H9 (cell line): ENCODE measurements at regions not wholly inside any gene's neighbourhood (a gene's known extent, or its start where the extent isn't known, plus 50 kb on each side); places are given as distances from the start of the nearest gene placed in this dataset.

Experiments
- DNase-seq: peaks from one replicate; pipeline ENCODE4 v3.0.0-alpha.2; 2017
- H2AFZ ChIP-seq: one replicate; pipeline ENCODE4 v1.6.1; 2013; ENCODE audit warnings: mild to moderate bottlenecking, low read length, control low read depth, moderate library complexity
- H2AK5ac ChIP-seq: 2 replicates; pipeline ENCODE4 v1.6.1; 2013; ENCODE audit warnings: low read length, control low read depth, mixed read lengths; ENCODE audit not compliant: insufficient read length
- H2BK120ac ChIP-seq: one replicate; pipeline ENCODE4 v1.6.1; 2013; ENCODE audit warnings: low read depth, mild to moderate bottlenecking, low read length, control low read depth, inconsistent platforms; ENCODE audit not compliant: poor library complexity, severe bottlenecking
- H2BK12ac ChIP-seq: 2 replicates; pipeline ENCODE4 v1.6.1; 2013; ENCODE audit warnings: low read length, control low read depth, mixed read lengths, low read depth; ENCODE audit not compliant: insufficient read length
- H2BK15ac ChIP-seq: 2 replicates; pipeline ENCODE4 v1.6.1; 2013; ENCODE audit warnings: low read depth, low read length, control low read depth
- H2BK20ac ChIP-seq: one replicate; pipeline ENCODE4 v1.6.1; 2013; ENCODE audit warnings: low read depth, mild to moderate bottlenecking, low read length, control low read depth, inconsistent platforms; ENCODE audit not compliant: poor library complexity, severe bottlenecking
- H2BK5ac ChIP-seq: 2 replicates; pipeline ENCODE4 v1.6.1; 2013; ENCODE audit warnings: low read length, control low read depth, mixed read lengths; ENCODE audit not compliant: insufficient read length
- H3K14ac ChIP-seq: 2 replicates; pipeline ENCODE4 v1.6.1; 2013; ENCODE audit warnings: low read length, control low read depth; ENCODE audit not compliant: insufficient read depth
- H3K18ac ChIP-seq: 2 replicates; pipeline ENCODE4 v1.6.1; 2013; ENCODE audit warnings: low read depth, mild to moderate bottlenecking, mixed read lengths, low read length, control low read depth; ENCODE audit not compliant: insufficient read length
- H3K23ac ChIP-seq: 2 replicates; pipeline ENCODE4 v1.6.1; 2013; ENCODE audit warnings: low read length, control low read depth, mixed read lengths, low read depth; ENCODE audit not compliant: insufficient read length
- H3K23me2 ChIP-seq: 2 replicates; pipeline ENCODE4 v1.6.1; 2013; ENCODE audit warnings: low read depth, mild to moderate bottlenecking, mixed read lengths, low read length, control low read depth; ENCODE audit not compliant: insufficient read length, poor library complexity, severe bottlenecking
- H3K27ac ChIP-seq: 2 replicates; pipeline ENCODE4 v1.5.1; 2013; ENCODE audit warnings: low read length, control low read depth, mixed read lengths, low read depth; ENCODE audit not compliant: insufficient read length
- H3K27me3 ChIP-seq: 2 replicates; pipeline ENCODE4 v1.6.1; 2013; ENCODE audit warnings: low read length, control low read depth, inconsistent platforms; ENCODE audit not compliant: insufficient read depth
- H3K4ac ChIP-seq: 2 replicates; pipeline ENCODE4 v1.6.1; 2013; ENCODE audit warnings: low read depth, mild to moderate bottlenecking, control low read depth, inconsistent platforms, low read length, moderate library complexity
- H3K4me1 ChIP-seq: 2 replicates; pipeline ENCODE4 v1.6.1; 2013; ENCODE audit warnings: low read length, control low read depth, inconsistent platforms; ENCODE audit not compliant: insufficient read depth
- H3K4me2 ChIP-seq: 2 replicates; pipeline ENCODE4 v1.6.1; 2013; ENCODE audit warnings: low read length, control low read depth, mixed read lengths; ENCODE audit not compliant: insufficient read length, insufficient read depth
- H3K56ac ChIP-seq: 2 replicates; pipeline ENCODE4 v1.6.1; 2013; ENCODE audit warnings: low read depth, mild to moderate bottlenecking, mixed read lengths, low read length, control low read depth; ENCODE audit not compliant: insufficient read length
- H3K79me1 ChIP-seq: 2 replicates; pipeline ENCODE4 v1.6.1; 2013; ENCODE audit warnings: low read depth, mild to moderate bottlenecking, moderate library complexity, low read length, control low read depth, inconsistent platforms; ENCODE audit not compliant: insufficient read depth, poor library complexity, severe bottlenecking
- H3K79me2 ChIP-seq: 2 replicates; pipeline ENCODE4 v1.6.1; 2013; ENCODE audit warnings: low read length, control low read depth, inconsistent platforms; ENCODE audit not compliant: insufficient read depth
- H3K9ac ChIP-seq: 2 replicates; pipeline ENCODE4 v1.6.1; 2013; ENCODE audit warnings: low read length, control low read depth, mixed read lengths; ENCODE audit not compliant: insufficient read length; ENCODE audit errors: extremely low read depth
- H3K9me3 ChIP-seq: one replicate; pipeline ENCODE4 v1.6.1; 2013; ENCODE audit warnings: low read depth, low read length, inconsistent platforms; ENCODE audit not compliant: control insufficient read depth
- H3T11ph ChIP-seq: one replicate; pipeline ENCODE4 v1.6.1; 2013; ENCODE audit warnings: mild to moderate bottlenecking, low read length, control low read depth, inconsistent platforms
- H4K20me1 ChIP-seq: one replicate; pipeline ENCODE4 v1.6.1; 2013; ENCODE audit not compliant: control insufficient read depth, insufficient read length, insufficient read depth
- H4K5ac ChIP-seq: 2 replicates; pipeline ENCODE4 v1.6.1; 2013; ENCODE audit warnings: low read depth, mild to moderate bottlenecking, mixed read lengths, low read length, control low read depth; ENCODE audit not compliant: insufficient read length
- H4K8ac ChIP-seq: replicated peaks from 2 replicates; pipeline ENCODE4 v1.6.1; 2013; ENCODE audit warnings: low read length, control low read depth, mixed read lengths, low read depth; ENCODE audit not compliant: insufficient read length
- H4K91ac ChIP-seq: 2 replicates; pipeline ENCODE4 v1.6.1; 2013; ENCODE audit warnings: low read depth, mild to moderate bottlenecking, moderate library complexity, mixed read lengths, low read length, control low read depth; ENCODE audit not compliant: insufficient read length
- H3K27ac Mint-ChIP-seq, 3 experiments: 2 replicates in 2 of 3; 3 replicates in 1 of 3; pipeline ENCODE4 v1.8.0; 2020 to 2021; ENCODE audit warnings: mixed read lengths in 3 of 3, mild to moderate bottlenecking in 1 of 3, moderate library complexity in 1 of 3
- H3K27me3 Mint-ChIP-seq: 2 replicates; pipeline ENCODE4 v1.8.0; 2021; ENCODE audit warnings: low read depth, mild to moderate bottlenecking, moderate library complexity, mixed read lengths
- H3K36me3 Mint-ChIP-seq, 3 experiments: 2 replicates in 2 of 3; 3 replicates in 1 of 3; pipeline ENCODE4 v1.8.0; 2020 to 2021; ENCODE audit warnings: low read depth in 3 of 3, mixed read lengths in 3 of 3; ENCODE audit not compliant: insufficient read depth in 1 of 3
- H3K4me1 Mint-ChIP-seq, 2 experiments: 2 replicates each; pipeline ENCODE4 v1.8.0; 2020; ENCODE audit warnings: mixed read lengths in 2 of 2
- H3K4me3 Mint-ChIP-seq, 2 experiments: 2 replicates in 1 of 2; 3 replicates in 1 of 2; pipeline ENCODE4 v1.8.0; 2020 to 2021; ENCODE audit warnings: mild to moderate bottlenecking in 2 of 2, mixed read lengths in 2 of 2, moderate library complexity in 1 of 2
- H3K9me3 Mint-ChIP-seq, 2 experiments: 2 replicates in 1 of 2; 3 replicates in 1 of 2; pipeline ENCODE4 v1.8.0; 2020; ENCODE audit warnings: mild to moderate bottlenecking in 2 of 2, mixed read lengths in 2 of 2, moderate library complexity in 1 of 2
- WGBS: extraction: QIAGEN DNeasy Blood & Tissue Kit; methylation state at CpG from one replicate; pipeline ENCODE4 v1.1.7; 2013; ENCODE audit warnings: missing lambda C conversion rate, low lambda C conversion rate, mixed read lengths; ENCODE audit not compliant: insufficient read length; ENCODE audit errors: extremely low coverage; 5-methylcytosine and 5-hydroxymethylcytosine counted together
- TF ChIP-seq, protein P1 (sequence below): fragments of 200-600 bp; sonication (generic); conservative IDR thresholded peaks from 3 replicates; pipeline ENCODE4 v1.8.0; 2021; ENCODE audit warnings: antibody characterized with exemption, mild to moderate bottlenecking

DNA sequence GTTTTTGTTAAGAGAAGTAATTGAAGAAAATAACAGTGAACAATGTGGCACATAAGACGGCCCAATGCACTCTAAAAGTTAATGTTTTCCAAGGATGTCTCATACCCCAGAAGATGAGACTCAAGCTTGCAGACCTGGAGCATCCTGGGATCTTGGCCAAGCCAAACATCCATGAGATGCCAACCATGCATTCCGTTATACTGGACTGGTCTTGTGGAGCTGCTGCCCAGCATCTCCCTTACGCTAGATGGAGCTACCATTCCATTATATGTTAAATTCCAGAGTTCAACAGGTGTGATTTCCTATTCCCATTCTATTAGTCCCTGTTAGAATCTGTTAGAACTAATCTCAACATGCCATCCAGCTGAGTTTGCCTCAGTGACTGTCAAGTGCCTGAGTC lies 181.8 kb downstream of the PDCD6IP start:
- Mint-ChIP-seq H3K27me3 (no peaks in the 10 kb centered on the region; the same call in 1 of the 2 replicates), H3K36me3 (no peaks in the 10 kb centered on the region; a peak in 1 of 7 replicates), H3K9me3 (peaks cover 0 to 7% of the 10 kb centered on the region in 2 experiments; a peak in 3 of 5 replicates), H3K4me3 (no peak overlapping the region), H3K27ac (no peak overlapping the region), H3K4me1 (no peaks in the 10 kb centered on the region)
- no peak overlapping the region for H2BK20ac ChIP-seq
- H2BK15ac ChIP-seq = no peak overlapping the region
- H4K8ac ChIP-seq = no peak overlapping the region
- no peak overlapping the region for H3K18ac ChIP-seq
- no peaks in the 10 kb centered on the region for H3K23me2 ChIP-seq
- no peak overlapping the region for H4K5ac ChIP-seq
- H4K91ac ChIP-seq = no peak overlapping the region
- H3T11ph ChIP-seq = no peak overlapping the region
- no peak overlapping the region for H2AFZ ChIP-seq
- no CpG with 5 or more reads among the region's 3 CpGs for WGBS
- H3K56ac ChIP-seq = no peak overlapping the region
- H3K79me1 ChIP-seq = no peaks in the 10 kb centered on the region
- H3K79me2 ChIP-seq = no peaks in the 10 kb centered on the region
- no peak overlapping the region for H2BK5ac ChIP-seq
- no peaks in the 10 kb centered on the region for H3K9me3 ChIP-seq
- no peaks in the 10 kb centered on the region for H4K20me1 ChIP-seq
- no peak overlapping the region for H3K14ac ChIP-seq
- TF ChIP-seq, protein P1, sequence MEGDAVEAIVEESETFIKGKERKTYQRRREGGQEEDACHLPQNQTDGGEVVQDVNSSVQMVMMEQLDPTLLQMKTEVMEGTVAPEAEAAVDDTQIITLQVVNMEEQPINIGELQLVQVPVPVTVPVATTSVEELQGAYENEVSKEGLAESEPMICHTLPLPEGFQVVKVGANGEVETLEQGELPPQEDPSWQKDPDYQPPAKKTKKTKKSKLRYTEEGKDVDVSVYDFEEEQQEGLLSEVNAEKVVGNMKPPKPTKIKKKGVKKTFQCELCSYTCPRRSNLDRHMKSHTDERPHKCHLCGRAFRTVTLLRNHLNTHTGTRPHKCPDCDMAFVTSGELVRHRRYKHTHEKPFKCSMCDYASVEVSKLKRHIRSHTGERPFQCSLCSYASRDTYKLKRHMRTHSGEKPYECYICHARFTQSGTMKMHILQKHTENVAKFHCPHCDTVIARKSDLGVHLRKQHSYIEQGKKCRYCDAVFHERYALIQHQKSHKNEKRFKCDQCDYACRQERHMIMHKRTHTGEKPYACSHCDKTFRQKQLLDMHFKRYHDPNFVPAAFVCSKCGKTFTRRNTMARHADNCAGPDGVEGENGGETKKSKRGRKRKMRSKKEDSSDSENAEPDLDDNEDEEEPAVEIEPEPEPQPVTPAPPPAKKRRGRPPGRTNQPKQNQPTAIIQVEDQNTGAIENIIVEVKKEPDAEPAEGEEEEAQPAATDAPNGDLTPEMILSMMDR = peak; percentile 73
- H3K27me3 ChIP-seq = no peaks in the 10 kb centered on the region
- no peak overlapping the region for H3K23ac ChIP-seq
- H2BK12ac ChIP-seq = no peak overlapping the region
- H2AK5ac ChIP-seq = no peak overlapping the region
- no peak overlapping the region for H3K4me2 ChIP-seq
- no peak overlapping the region for H2BK120ac ChIP-seq
- H3K27ac ChIP-seq = no peak overlapping the region
- H3K9ac ChIP-seq = no peak overlapping the region
- no peak overlapping the region for H3K4ac ChIP-seq
- DNase-seq = no peak
- no peaks in the 10 kb centered on the region for H3K4me1 ChIP-seq
